ENCODE measurements at regions not wholly inside any gene's neighbourhood (a gene's known extent, or its start where the extent isn't known, plus 50 kb on each side); places are given as distances from the start of the nearest gene placed in this dataset.

DNA sequence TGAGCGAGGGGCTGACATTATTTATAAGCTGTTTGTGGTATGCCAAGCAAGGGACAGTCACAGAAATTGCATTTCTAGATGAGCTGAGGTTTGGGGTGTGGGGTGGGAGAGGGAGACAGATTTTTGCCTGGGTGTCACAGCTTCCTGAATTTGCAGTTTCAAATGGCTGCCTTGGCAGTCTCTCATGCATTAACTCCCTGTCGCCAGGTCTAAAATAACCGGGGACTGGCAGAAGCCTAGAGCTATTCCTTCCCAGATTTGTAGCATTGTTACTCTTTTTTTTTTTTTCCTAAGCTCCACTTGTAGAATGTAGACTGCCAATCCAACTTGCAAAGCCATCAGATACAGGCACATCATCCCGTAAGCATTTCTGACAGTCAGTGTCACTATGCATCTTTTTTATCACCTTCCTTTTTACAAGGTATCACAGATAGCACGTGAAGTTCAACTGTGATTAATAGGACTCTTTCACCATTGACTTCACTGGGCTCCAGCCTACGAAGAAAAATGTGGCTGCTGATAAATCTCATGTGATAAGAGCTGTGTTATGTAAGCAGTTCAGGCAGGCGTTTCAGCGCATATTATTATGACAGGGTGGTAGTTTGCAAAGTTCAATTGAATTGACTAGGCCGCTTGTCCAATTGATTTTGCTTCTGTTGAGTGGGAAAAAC lies 130.7 kb upstream of the CELF2 start:
- DNase-seq (ENCODE audit: low read depth in 2 of 2): no peak

DNA sequence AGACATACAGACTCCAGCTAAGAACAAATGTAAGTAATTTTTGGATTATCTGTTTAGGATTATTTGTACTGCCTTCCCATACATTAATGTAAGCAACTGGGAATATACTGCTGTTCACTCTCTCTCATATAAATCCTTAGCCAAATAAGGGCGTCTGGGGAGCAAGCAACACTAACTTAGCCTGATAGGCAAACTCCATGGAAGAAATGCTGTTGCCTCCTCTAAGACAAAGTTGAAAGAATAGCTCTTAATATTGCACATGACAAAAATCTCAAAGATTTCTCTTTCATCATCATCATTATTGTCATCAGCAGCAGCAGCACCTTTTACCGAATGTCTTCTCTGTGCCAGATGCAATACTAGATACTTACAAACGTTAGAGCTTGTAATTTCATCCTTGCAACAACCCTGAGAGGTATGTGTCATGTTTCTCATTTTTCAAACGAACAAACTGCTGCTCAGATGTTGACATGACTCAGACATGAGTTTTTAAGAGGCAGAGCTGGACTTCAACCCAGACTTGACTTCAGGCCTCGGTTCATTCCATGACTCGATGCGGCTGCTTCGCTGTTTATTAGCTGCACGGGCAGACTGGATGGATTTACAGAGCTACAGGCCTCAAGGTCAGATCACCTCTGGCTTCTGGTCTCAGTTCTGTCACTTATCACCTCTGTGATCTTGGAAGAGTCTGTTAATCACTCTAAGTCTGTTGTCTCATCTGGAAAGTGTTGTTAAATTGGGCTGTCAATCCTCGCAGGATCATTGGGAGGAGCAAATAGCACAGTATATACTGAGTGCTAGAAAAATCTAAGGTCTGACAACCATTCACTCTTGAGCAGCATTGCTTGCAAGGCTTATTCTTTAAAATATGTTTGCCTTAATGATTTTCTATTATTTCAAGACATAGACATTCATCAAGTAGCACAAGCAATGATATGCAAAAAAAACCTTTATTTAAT lies 126.3 kb upstream of the CELF2 start:
- DNase-seq (ENCODE audit: low read depth in 2 of 2): no peak

GRCh38 chr10:10892290-10892875 lies 125.3 kb upstream of the CELF2 start:
- DNase-seq (ENCODE audit: low read depth in 2 of 2): no peak

GRCh38 chr10:10897400-10897799 lies 120.3 kb upstream of the CELF2 start:
- DNase-seq (ENCODE audit: low read depth in 2 of 2): no peak

GRCh38 chr10:10901906-10902305 lies 115.8 kb upstream of the CELF2 start:
- no peak for DNase-seq (ENCODE audit: low read depth in 2 of 2)

- no peak for DNase-seq (ENCODE audit: low read depth in 2 of 2)
These were observed 114.7 kb upstream of the CELF2 start for GRCh38 chr10:10902951-10903350.

- no peak for DNase-seq (ENCODE audit: low read depth in 2 of 2)
These were observed 114.1 kb upstream of the CELF2 start for GRCh38 chr10:10903620-10904019.

DNA sequence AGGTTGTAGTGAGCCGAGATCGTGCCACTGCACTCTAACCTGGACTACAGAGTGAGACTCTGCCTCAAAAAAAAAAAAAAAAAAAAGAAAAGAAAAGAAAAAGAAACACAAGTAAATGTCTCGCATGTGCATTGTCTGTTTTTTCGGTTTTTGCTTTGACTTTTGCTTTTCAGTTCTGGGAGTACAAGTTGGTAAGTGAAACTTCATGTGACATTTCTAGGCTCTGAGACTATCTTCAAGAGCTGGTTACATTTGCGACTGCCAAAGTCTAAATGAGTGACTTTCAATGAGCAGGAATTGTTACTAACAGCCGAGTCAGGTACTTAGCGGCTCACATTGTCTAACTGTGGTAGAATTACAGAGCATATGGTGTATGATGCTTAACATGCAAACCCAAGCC lies 107.0 kb upstream of the CELF2 start:
- DNase-seq (ENCODE audit: low read depth in 2 of 2): no peak

DNA sequence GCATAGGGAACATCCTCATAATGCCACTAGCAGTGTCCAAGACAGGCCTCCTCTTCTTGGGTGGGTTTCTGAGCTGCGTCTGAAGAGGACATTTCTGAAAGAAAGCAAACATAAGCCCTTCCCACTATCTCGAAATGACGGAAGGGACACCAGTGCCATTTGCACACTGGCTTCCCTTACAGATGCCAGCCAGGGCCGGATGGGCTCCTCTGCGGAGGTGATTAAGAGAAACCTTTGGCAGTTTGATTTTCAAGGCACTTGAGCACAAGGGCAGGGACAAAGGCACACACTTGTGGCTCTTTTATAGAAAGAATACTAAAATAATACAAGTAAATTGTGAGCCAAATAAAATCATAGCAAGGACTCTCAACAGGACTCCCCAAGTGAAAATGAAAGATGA lies 106.6 kb upstream of the CELF2 start:
- no peak for DNase-seq (ENCODE audit: low read depth in 2 of 2)

DNA sequence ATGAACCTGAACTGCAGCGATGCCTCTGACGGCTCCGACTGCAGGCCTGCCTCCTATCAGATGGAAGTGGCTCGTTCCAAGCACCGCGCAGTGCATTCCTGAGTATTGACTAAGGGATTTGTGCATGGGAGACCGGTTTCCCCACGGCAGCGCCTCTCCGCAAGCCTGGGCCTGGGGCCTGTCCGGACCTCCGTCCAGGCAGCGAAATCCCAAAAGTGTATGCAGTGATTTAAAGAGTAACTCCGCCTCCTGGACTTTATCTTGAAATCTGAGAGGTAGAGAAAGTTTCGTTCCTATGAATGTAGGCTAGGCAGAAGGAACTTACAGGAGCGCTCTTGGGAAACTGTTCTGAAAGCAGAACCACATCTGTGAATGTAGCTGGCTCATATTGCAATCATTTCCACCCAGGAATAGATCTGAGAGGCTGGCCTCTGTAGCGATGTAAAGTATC lies 106.2 kb upstream of the CELF2 start:
- no peak for DNase-seq (ENCODE audit: low read depth in 2 of 2)

- no peak for DNase-seq (ENCODE audit: low read depth in 2 of 2)
These were observed 103.5 kb upstream of the CELF2 start for GRCh38 chr10:10914144-10914543.

GRCh38 chr10:10915215-10915614 lies 102.5 kb upstream of the CELF2 start:
- DNase-seq (ENCODE audit: low read depth in 2 of 2): no peak

DNA sequence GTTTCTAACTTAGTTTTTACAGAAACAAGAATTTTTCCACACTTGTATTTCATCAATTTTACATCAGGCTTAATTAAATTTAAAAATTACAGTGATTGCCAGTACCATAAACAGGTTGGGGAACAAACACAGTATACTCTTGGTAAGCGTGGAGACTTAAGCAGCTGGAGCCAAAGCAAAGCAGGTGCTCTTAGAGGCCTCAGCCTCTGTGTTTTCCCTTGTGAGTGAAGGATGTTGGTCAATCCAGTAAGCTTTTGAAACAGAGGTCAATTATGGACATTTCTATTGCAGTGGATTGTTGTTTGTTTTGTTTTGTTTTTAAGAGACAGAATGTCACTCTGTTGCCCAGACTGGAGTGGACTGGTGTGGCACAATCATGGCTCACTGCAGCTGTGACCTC lies 100.6 kb upstream of the CELF2 start:
- no peak for DNase-seq (ENCODE audit: low read depth in 2 of 2)

DNA sequence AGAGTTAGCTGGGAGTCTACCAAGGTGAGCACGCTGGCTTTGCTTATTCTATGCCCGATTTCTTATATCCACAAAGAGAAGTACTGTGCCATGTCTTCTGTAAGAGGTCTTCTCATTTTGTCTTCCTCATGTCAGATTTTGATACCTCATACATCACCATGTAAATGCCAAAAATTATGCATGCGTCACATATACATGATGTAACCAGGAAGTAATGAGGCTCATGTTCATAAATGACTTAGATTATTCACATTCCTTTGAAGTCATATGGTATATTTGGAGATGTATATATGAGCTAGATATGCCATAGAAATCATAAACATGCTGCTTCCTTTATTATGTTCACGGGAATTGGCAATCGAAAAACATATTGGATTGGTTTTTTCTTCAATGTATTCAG lies 97.7 kb upstream of the CELF2 start:
- no peak for DNase-seq (ENCODE audit: low read depth in 2 of 2)

DNA sequence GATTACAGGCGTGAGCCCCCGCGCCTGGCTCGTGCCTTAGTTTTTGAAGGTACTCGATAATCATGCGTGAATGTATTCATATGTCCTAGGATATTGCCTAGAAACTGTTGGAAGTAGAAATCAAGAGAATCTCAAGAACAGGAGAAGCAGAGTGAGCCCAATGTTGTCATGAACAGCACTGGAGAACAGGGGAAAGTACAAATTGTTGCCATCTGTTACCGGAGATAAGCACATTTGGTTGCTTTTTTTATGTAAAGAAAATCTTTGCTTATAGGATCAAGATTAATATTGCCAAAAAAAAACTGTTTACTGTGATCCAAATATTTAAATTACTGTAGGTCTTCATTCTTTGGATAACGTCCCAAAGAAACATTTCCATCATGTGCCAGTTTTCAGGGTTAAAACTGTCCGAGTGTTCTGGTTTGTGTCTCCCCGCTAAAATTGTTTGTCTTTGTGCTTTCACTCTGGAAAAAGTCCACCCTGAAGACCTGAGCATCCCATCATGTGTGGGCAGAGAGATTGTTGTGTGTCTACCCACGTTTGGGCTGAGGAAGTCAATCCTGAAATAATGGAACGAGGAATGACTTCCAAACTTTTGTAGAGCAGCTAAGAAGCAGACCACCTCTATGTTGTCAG lies 95.7 kb upstream of the CELF2 start:
- DNase-seq (ENCODE audit: low read depth in 2 of 2): no peak

DNA sequence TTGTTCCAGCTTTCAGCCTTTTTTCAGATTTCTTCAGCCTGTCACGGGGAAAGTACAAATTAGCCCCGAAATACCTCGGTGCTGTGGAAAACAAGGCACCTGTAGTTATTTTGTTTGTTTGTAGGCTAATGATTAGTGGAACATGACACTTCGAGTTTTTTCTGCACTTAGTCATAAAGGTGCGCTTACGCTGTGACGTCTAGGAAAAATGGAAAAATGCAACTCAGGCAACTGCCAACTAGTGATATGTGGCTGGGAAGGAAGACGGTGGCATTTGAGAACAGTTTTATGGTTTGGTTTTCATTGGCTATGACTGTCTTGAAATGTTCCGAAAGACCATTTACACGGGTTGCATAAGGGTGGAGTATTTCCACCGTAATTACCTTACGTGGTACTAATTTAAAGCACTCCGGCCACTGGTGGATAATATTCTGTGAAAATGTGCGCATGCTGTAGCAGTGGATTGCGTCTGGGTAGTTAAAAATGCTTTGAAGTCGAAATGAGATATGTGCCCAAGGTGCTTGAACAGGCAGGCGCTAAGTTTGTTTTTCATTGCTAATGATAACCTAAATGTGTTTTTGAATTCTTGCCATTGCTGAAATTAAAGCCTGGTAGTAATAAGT lies 94.5 kb upstream of the CELF2 start:
- no peak for DNase-seq (ENCODE audit: low read depth in 2 of 2)

DNA sequence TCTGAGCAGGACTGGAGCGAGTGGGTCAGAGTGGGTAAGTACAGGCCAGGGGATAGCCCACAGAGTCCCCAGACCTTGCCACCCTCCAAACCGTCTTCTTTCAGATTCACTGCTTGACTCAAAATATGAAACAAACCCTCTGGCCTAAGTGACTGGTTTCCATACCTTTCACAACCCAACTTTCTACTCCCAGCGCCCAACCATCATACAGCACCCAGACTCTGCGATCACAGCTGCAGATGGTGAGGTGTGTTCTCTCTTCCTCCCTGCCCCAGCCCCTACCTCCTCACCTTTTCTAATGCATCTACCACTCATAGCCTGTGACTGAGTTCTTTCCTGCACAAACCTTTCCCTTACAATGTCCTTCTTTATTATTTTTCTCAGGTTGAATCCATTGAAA lies 92.0 kb upstream of the CELF2 start:
- no peak for DNase-seq (ENCODE audit: low read depth in 2 of 2)

DNA sequence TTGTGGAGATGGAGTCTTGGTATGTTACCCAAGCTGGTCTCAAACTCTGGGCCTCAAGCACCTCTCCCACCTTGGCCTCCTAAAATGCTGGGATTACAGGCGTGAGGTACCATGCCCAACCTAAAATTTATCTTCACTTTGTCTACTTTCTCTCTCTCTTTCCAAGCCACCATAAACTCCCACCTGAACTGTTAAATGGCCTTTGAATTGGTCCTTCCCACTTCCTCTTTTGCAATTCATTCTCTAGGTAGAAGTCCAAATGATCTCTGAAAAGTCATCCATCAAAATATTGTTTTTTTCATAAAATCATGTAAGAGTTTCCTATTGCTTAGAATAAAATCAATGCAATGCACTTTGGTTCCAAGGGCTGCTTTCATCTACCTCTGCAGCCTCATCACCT lies 90.1 kb upstream of the CELF2 start:
- no peak for DNase-seq (ENCODE audit: low read depth in 2 of 2)

GRCh38 chr10:10930979-10931743 lies 86.5 kb upstream of the CELF2 start:
- DNase-seq (ENCODE audit: low read depth in 2 of 2): no peak

GRCh38 chr10:10935032-10935431 lies 82.6 kb upstream of the CELF2 start:
- no peak for DNase-seq (ENCODE audit: low read depth in 2 of 2)

DNA sequence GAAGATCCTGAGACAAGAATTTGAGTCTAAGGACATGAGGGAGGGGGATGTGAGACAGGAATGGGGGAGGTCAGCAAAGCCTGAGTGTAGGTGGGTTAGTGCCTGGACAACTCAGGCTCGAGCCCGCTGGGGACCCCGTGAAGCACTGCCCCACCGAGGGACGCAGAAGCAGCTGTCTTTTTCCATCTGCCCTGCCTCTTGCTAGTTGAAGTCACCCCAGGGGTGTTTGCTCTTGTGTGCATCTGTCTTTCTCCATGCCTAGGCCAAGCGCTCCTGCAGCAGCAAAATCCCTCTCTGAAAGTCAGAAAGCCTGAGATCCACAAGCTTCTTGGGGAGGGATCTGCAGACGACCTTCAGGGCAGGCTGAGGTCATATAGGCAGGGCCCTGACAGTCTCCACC lies 79.0 kb upstream of the CELF2 start:
- DNase-seq (ENCODE audit: low read depth in 2 of 2): no peak
